ENCODE measurements at regions not wholly inside any gene's neighbourhood (a gene's known extent, or its start where the extent isn't known, plus 50 kb on each side); places are given as distances from the start of the nearest gene placed in this dataset.

- peak; percentile 73 to 75 for ATAC-seq (replicated peaks in 1 of 2)
- Mint-ChIP-seq H3K27ac (peak overlapping the region; percentile 52), H3K36me3 (ENCODE audit: insufficient read depth in 2 of 2) (peaks cover 0 to 2% of the 10 kb centered on the region in 2 donors), H3K4me1 (ENCODE audit: low read depth) (peaks cover 69% of the 10 kb centered on the region), H3K4me3 (peak overlapping the region; percentile 77 to 82), H3K9me3 (no peaks in the 10 kb centered on the region), H3K27me3 (ENCODE audit: low read depth) (peaks cover 7% of the 10 kb centered on the region)
- DNase-seq: peak; percentile 60 to 62
These were observed 517.6 kb downstream of the CD83 start for GRCh38 chr6:14635195-14635594.

- Mint-ChIP-seq H3K27me3 (ENCODE audit: low read depth) (peaks cover 7% of the 10 kb centered on the region), H3K4me3 (peak overlapping the region; percentile 77 to 82), H3K4me1 (ENCODE audit: low read depth) (peaks cover 78% of the 10 kb centered on the region), H3K27ac (peak overlapping the region; percentile 45), H3K9me3 (no peaks in the 10 kb centered on the region), H3K36me3 (ENCODE audit: insufficient read depth in 2 of 2) (peaks cover 0 to 2% of the 10 kb centered on the region in 2 donors)
- peak; percentile 72 to 77 for ATAC-seq (replicated peaks in 1 of 2)
- peak; percentile 29 to 41 for DNase-seq
These were observed 518.5 kb downstream of the CD83 start for GRCh38 chr6:14635934-14636591.

- H3K4me1 Mint-ChIP-seq (ENCODE audit: low read depth): peaks cover 82% of the 10 kb centered on the region
- peaks cover 7% of the 10 kb centered on the region for H3K27me3 Mint-ChIP-seq (ENCODE audit: low read depth)
- peaks cover 0 to 2% of the 10 kb centered on the region in 2 donors for H3K36me3 Mint-ChIP-seq (ENCODE audit: insufficient read depth in 2 of 2)
- H3K9me3 Mint-ChIP-seq: no peaks in the 10 kb centered on the region
- DNase-seq (no peak), ATAC-seq (replicated peaks in 1 of 2) (no peak)
- no peak overlapping the region for H3K4me3 Mint-ChIP-seq
- no peak overlapping the region for H3K27ac Mint-ChIP-seq
These were observed 520.9 kb downstream of the CD83 start for GRCh38 chr6:14638435-14638905.

DNA sequence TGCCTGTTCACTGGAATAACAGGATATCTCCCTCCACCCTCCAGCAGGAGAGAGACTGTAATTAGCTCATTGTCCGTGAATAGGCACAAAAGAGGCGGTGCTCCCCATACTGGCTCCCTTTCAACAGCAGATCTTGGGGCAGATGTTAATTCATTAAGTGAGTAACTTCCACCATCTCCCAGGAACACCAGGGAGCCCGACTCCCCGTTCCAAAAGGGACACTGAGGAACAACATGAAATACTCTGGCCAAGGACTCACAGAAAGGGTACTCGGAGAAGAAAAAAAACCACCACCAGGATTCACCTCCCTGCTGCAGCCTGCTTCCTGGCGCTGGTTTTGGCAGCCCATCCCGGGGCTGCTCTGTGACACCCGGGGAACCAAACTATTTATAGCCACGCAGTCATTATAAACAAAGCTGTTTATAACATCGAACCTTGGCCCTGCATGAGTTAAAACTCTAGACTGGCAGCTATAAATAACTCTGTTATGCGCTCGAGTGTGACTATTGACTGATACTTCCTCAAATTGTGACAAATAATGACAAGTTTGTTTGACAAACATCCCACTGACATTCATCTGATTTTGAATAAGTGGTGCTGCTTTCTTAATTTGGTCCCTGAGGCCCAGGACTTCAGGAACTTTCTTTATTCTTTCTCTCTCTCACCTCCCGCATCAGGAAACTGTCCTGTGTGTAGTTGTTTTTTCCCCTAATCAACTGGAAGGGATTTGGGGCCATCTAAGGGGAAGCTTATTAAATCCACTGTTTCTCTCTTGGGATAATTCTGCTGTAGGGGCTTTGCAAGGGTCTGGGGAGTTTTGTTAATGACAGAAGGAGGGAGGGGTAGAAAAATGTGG lies 521.6 kb downstream of the CD83 start:
- no peak for DNase-seq
- H3K9me3 Mint-ChIP-seq: no peaks in the 10 kb centered on the region
- no peak for ATAC-seq (replicated peaks in 1 of 2)
- H3K27ac Mint-ChIP-seq: no peak overlapping the region
- peak overlapping the region in 1 of 2 donors; percentile 22 for H3K4me3 Mint-ChIP-seq
- H3K36me3 Mint-ChIP-seq (ENCODE audit: insufficient read depth in 2 of 2): peaks cover 0 to 2% of the 10 kb centered on the region in 2 donors
- H3K27me3 Mint-ChIP-seq (ENCODE audit: low read depth): peaks cover 7% of the 10 kb centered on the region
- peaks cover 76% of the 10 kb centered on the region for H3K4me1 Mint-ChIP-seq (ENCODE audit: low read depth)

GRCh38 chr6:14639983-14640599 lies 522.5 kb downstream of the CD83 start:
- H3K36me3 Mint-ChIP-seq (ENCODE audit: insufficient read depth in 2 of 2): peaks cover 0 to 2% of the 10 kb centered on the region in 2 donors
- H3K9me3 Mint-ChIP-seq: no peaks in the 10 kb centered on the region
- peak in 1 of 2 donors; percentile 22 for ATAC-seq (replicated peaks in 1 of 2)
- H3K27me3 Mint-ChIP-seq (ENCODE audit: low read depth): peaks cover 7% of the 10 kb centered on the region
- no peak for DNase-seq
- H3K4me3 Mint-ChIP-seq: peak overlapping the region in 1 of 2 donors; percentile 16
- peaks cover 66% of the 10 kb centered on the region for H3K4me1 Mint-ChIP-seq (ENCODE audit: low read depth)
- no peak overlapping the region for H3K27ac Mint-ChIP-seq

DNA sequence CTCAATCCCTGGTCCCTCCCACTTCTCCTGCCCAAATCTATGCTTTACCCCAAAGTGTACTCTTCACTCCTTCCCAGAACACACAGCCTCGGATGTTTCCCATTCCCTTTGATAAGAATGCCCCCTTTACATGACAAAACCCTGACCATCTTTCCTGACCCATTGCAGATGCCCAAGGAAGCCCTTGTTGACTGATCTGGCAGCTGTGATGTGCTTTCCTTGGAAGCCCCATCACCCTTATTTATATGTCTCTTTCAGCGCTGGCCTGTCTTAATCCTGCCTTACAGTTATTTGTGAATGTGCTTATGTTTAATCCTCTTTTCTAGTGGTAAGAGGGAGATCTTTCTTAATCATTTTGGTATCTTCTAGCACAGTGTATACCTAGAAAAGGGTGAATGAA lies 523.1 kb downstream of the CD83 start:
- Mint-ChIP-seq H3K27ac (no peak overlapping the region), H3K4me3 (no peak overlapping the region), H3K36me3 (ENCODE audit: insufficient read depth in 2 of 2) (peaks cover 0 to 2% of the 10 kb centered on the region in 2 donors), H3K27me3 (ENCODE audit: low read depth) (peaks cover 7% of the 10 kb centered on the region), H3K4me1 (ENCODE audit: low read depth) (peaks cover 61% of the 10 kb centered on the region), H3K9me3 (no peaks in the 10 kb centered on the region)
- DNase-seq (no peak), ATAC-seq (replicated peaks in 1 of 2) (no peak)

DNA sequence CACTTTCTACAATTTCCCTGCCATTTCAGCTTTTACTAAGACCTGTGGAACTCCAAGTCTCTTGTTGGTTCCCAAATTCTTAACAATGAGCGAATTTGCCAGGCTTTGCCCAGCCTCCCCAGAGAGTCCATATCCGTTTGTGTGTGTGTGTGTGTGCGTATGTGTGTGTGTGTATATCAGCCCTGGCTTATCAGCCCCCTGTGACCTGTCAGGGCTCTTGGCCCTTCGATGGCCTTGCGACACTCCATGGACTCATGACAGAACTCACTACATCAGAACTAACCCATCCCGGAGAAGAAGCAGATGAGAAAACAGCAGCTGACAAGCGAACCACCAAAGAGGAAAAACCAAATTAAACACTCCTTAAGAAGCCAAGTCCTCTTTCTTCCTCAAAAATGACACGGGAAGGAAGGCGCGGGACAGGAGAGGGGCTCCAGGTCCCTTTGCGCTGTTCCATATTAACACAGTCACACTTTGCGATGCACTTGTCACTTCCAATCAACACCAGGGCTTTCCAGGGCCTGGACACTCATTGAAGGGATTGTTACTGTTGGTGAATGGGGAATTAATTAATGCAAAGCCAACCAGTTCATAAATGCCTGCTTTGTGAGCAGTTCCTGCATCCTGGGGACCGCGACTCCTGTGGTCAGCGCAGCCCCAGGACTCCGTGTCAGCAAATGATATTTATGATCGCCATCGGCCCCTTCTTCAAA lies 524.0 kb downstream of the CD83 start:
- Mint-ChIP-seq H3K27ac (no peak overlapping the region), H3K36me3 (ENCODE audit: insufficient read depth in 2 of 2) (peaks cover 0 to 2% of the 10 kb centered on the region in 2 donors), H3K4me3 (no peak overlapping the region), H3K27me3 (ENCODE audit: low read depth) (peaks cover 7% of the 10 kb centered on the region), H3K9me3 (no peaks in the 10 kb centered on the region), H3K4me1 (ENCODE audit: low read depth) (peaks cover 51% of the 10 kb centered on the region)
- no peak for ATAC-seq (replicated peaks in 1 of 2)
- DNase-seq: no peak

DNA sequence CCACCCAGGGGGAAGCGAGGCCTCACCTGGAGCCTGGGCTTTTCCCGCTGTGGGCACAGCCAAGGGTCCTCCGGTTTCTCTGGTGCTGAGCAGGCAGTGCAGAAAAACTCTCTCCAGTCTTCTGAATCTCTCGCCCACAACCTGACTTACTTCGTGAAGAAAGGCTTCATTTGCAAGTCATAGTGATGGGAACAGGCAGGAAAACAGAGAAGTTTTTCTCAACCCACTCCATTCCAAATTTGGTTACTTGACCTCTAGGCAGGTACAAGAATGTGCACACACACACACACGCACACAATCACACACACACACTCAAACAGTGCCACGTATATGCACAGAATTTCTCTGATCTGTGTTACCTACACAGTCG lies 524.5 kb downstream of the CD83 start:
- peaks cover 0 to 2% of the 10 kb centered on the region in 2 donors for H3K36me3 Mint-ChIP-seq (ENCODE audit: insufficient read depth in 2 of 2)
- peaks cover 46% of the 10 kb centered on the region for H3K4me1 Mint-ChIP-seq (ENCODE audit: low read depth)
- no peak overlapping the region for H3K4me3 Mint-ChIP-seq
- DNase-seq (no peak), ATAC-seq (replicated peaks in 1 of 2) (no peak)
- H3K27ac Mint-ChIP-seq: no peak overlapping the region
- no peaks in the 10 kb centered on the region for H3K9me3 Mint-ChIP-seq
- peaks cover 7% of the 10 kb centered on the region for H3K27me3 Mint-ChIP-seq (ENCODE audit: low read depth)

- Mint-ChIP-seq H3K4me1 (ENCODE audit: low read depth) (peaks cover 39% of the 10 kb centered on the region), H3K9me3 (peaks cover 0 to 2% of the 10 kb centered on the region in 2 donors), H3K27me3 (ENCODE audit: low read depth) (peaks cover 7% of the 10 kb centered on the region), H3K36me3 (ENCODE audit: insufficient read depth in 2 of 2) (peaks cover 0 to 2% of the 10 kb centered on the region in 2 donors), H3K4me3 (peak overlapping the region in 1 of 2 donors; percentile 10), H3K27ac (no peak overlapping the region)
- no peak for DNase-seq
- no peak for ATAC-seq (replicated peaks in 1 of 2)
These were observed 525.3 kb downstream of the CD83 start for GRCh38 chr6:14642842-14643241.

GRCh38 chr6:14644381-14644780 lies 526.8 kb downstream of the CD83 start:
- no peak for ATAC-seq (replicated peaks in 1 of 2)
- peaks cover under 1% of the 10 kb centered on the region for H3K27me3 Mint-ChIP-seq (ENCODE audit: low read depth)
- H3K27ac Mint-ChIP-seq: no peak overlapping the region
- no peak overlapping the region for H3K4me3 Mint-ChIP-seq
- peaks cover 1 to 2% of the 10 kb centered on the region in 2 donors for H3K9me3 Mint-ChIP-seq
- peaks cover 25% of the 10 kb centered on the region for H3K4me1 Mint-ChIP-seq (ENCODE audit: low read depth)
- no peaks in the 10 kb centered on the region for H3K36me3 Mint-ChIP-seq (ENCODE audit: insufficient read depth in 2 of 2)
- DNase-seq: no peak

DNA sequence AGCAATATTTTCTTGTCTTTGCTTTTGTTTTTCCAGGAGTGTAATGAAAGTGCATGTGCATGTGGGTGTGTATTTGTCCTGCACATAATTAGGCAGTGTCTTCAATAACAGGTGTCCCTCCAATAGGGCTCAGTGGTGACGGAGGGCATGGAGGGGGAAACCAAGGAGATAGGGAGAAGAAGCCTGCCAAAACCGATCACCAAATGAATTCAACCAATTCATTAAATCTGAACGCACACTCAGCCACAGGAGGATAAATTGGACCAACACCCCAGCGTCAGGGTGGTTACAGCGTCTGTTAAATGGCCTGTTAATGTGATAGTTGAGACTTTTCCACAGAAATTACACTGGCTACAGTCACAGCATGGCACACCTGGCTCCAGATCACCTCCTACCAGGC lies 527.6 kb downstream of the CD83 start:
- Mint-ChIP-seq H3K9me3 (peaks cover 1 to 2% of the 10 kb centered on the region in 2 donors), H3K36me3 (ENCODE audit: insufficient read depth in 2 of 2) (no peaks in the 10 kb centered on the region), H3K27me3 (ENCODE audit: low read depth) (no peaks in the 10 kb centered on the region), H3K4me3 (no peak overlapping the region), H3K4me1 (ENCODE audit: low read depth) (peaks cover 19% of the 10 kb centered on the region), H3K27ac (no peak overlapping the region)
- no peak for DNase-seq
- ATAC-seq (replicated peaks in 1 of 2): no peak

DNA sequence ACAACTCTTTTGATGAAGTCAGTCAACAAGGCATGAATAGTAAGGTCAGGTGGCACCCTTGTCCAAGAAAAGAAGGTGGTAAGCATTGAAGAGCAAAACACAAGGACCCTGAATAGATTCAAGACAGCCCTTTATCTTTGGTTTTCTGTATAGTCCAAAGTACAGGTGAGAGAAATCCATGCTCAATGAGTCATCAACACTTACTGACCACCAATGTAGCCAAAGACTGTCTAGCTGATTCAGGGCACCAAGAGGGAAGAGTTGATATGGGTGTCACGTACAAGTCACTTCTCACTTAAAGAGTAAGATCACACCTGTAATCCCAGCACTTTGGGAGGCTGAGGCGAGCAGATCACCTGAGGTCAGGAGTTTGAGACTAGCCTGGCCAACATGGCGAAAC lies 528.3 kb downstream of the CD83 start:
- Mint-ChIP-seq H3K4me1 (ENCODE audit: low read depth) (peaks cover 18% of the 10 kb centered on the region), H3K27ac (no peak overlapping the region)
- ATAC-seq (replicated peaks in 1 of 2): no peak

More for the DNA sequence above, 528.3 kb downstream of the CD83 start:
- Mint-ChIP-seq H3K4me3 (no peak overlapping the region), H3K9me3 (peaks cover 1 to 2% of the 10 kb centered on the region in 2 donors), H3K36me3 (ENCODE audit: insufficient read depth in 2 of 2) (no peaks in the 10 kb centered on the region), H3K27me3 (ENCODE audit: low read depth) (no peaks in the 10 kb centered on the region)
- DNase-seq: no peak

Data from activated T-cell treated with anti-CD3 and anti-CD28 coated beads, Interleukin-2, amount 50 U/mL, for 72 hours (primary cell).